Right lung (tissue), 2 donors: ENCODE measurements at regions not wholly inside any gene's neighbourhood (a gene's known extent, or its start where the extent isn't known, plus 50 kb on each side); places are given as distances from the start of the nearest gene placed in this dataset.
"Not testable (repeated sequence)": the region's sequence is repeated elsewhere in the genome, so short reads cannot be mapped to it uniquely, and the experiment has no call there.

Experiments
- DNase-seq, 2 donors: peaks; one replicate each; pipeline ENCODE4 v3.0.0-alpha.2; 2013

- no peak for DNase-seq
Measured at GRCh38 chr1:183753464-183753891, 51.4 kb upstream of the RGL1 start.

- DNase-seq, result no peak
Measured at GRCh38 chr1:183744132-183744913, 60.6 kb upstream of the RGL1 start.

- DNase-seq, result no peak
Measured at GRCh38 chr1:183742355-183742754, 62.6 kb upstream of the RGL1 start.

GRCh38 chr1:183739741-183740271 lies 65.1 kb upstream of the RGL1 start:
- DNase-seq, result peak; percentile 61 to 77

GRCh38 chr1:183739082-183739481 lies 65.8 kb upstream of the RGL1 start:
- no peak for DNase-seq

GRCh38 chr1:183737916-183738315 lies 67.0 kb upstream of the RGL1 start:
- DNase-seq, result not testable (repeated sequence)

GRCh38 chr1:183736343-183736742 lies 68.6 kb upstream of the RGL1 start:
- no peak for DNase-seq

- DNase-seq, result no peak
Measured at GRCh38 chr1:183735069-183735860, 69.7 kb upstream of the RGL1 start.

- DNase-seq, result peak; percentile 74 to 79
Measured at GRCh38 chr1:183734543-183735036, 70.3 kb upstream of the RGL1 start.

GRCh38 chr1:183733715-183734114 lies 71.2 kb upstream of the RGL1 start:
- DNase-seq, result no peak

GRCh38 chr1:183732236-183732880 lies 72.6 kb upstream of the RGL1 start:
- peak; percentile 76 to 81 for DNase-seq

- DNase-seq, result no peak
Measured at GRCh38 chr1:183730886-183731573, 73.9 kb upstream of the RGL1 start.

- DNase-seq, result no peak
Measured at GRCh38 chr1:183730107-183730724, 74.7 kb upstream of the RGL1 start.

GRCh38 chr1:183726825-183727224 lies 73.7 kb upstream of the APOBEC4 start:
- DNase-seq, result no peak

GRCh38 chr1:183724350-183725042 lies 71.4 kb upstream of the APOBEC4 start:
- DNase-seq, result no peak

- no peak for DNase-seq
Measured at GRCh38 chr1:183723571-183723970, 70.5 kb upstream of the APOBEC4 start.

- DNase-seq, result no peak
Measured at GRCh38 chr1:183721041-183721440, 67.9 kb upstream of the APOBEC4 start.

- no peak for DNase-seq
Measured at GRCh38 chr1:183720028-183720427, 66.9 kb upstream of the APOBEC4 start.

GRCh38 chr1:183719289-183719688 lies 66.2 kb upstream of the APOBEC4 start:
- no peak for DNase-seq

GRCh38 chr1:183716286-183716685 lies 63.2 kb upstream of the APOBEC4 start:
- DNase-seq, result no peak
